HT1080 (cell line): ENCODE measurements at regions not wholly inside any gene's neighbourhood (a gene's known extent, or its start where the extent isn't known, plus 50 kb on each side); places are given as distances from the start of the nearest gene placed in this dataset.
"Not testable (repeated sequence)": the region's sequence is repeated elsewhere in the genome, so short reads cannot be mapped to it uniquely, and the experiment has no call there.

Experiments used
- DNase-seq: peaks from one replicate; pipeline ENCODE4 v3.0.0-alpha.2; 2015; ENCODE audit warnings: low read depth

GRCh38 chr9:82682431-82682830 is 380.5 kb downstream of the RASEF start:
- DNase-seq: no peak

GRCh38 chr9:82695704-82696103 is 367.2 kb downstream of the RASEF start:
- no peak for DNase-seq

DNA sequence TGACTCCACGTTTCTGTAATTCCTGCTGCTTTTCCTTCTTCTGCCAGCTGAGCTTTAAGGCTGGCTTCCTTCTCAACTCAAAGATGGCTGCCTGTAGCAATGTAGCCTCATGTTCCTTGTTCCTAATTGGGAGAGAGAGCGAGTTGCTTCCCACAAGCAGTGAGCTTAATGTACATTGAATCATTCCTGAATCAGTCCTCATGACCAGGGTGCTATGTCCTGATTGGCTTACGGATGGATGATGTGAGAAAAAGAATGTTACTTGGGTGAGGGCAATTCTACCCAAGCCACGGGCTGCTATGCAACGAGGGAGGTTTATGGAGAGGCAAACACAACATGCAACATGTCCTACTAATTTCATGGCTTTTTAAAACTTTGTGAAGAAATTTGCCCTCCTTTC is 356.2 kb downstream of the RASEF start:
- DNase-seq: peak; percentile 43

- no peak for DNase-seq
Observed at GRCh38 chr9:82716821-82717220, 346.1 kb downstream of the RASEF start.

GRCh38 chr9:82720515-82720914 is 342.4 kb downstream of the RASEF start:
- DNase-seq: no peak

DNA sequence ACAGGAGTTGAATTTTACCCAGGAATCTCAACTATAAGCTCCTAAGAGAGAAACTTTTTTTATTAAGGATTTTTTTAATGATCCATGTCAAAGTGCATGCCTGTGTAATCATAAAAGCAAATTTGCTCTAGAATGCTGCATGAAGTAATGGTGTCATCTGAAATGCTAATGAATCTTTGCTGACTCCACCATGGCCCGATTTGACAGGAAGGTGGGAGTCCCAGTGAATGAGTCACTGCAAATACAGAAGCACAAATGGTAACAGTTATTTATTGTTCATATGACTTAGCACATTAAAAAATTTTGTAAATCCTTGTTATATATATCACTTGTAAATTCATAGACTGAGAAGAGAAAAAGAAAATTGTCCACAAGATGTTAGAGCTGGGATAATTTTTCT is 341.3 kb downstream of the RASEF start:
- peak; percentile 21 for DNase-seq

- DNase-seq: no peak
Observed at GRCh38 chr9:82722051-82722450, 340.9 kb downstream of the RASEF start.

DNA sequence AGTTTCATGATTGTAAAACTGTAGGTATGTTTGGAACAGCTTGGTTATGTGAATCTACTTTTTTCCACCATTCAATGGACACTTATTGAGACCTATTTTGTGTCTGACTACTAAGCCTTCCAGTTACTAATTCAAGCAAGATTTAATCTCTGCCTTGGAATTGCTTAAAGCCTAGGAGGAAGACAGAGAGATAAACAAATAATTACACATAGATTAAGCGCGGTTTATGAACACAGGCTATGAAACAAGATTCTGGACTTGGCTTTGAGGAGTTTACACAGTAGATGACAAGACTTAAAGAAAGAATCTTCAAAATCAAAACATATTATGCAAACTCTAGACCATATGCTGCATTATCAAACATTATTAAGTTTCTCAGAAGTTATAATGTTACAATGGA is 340.4 kb downstream of the RASEF start:
- no peak for DNase-seq

DNA sequence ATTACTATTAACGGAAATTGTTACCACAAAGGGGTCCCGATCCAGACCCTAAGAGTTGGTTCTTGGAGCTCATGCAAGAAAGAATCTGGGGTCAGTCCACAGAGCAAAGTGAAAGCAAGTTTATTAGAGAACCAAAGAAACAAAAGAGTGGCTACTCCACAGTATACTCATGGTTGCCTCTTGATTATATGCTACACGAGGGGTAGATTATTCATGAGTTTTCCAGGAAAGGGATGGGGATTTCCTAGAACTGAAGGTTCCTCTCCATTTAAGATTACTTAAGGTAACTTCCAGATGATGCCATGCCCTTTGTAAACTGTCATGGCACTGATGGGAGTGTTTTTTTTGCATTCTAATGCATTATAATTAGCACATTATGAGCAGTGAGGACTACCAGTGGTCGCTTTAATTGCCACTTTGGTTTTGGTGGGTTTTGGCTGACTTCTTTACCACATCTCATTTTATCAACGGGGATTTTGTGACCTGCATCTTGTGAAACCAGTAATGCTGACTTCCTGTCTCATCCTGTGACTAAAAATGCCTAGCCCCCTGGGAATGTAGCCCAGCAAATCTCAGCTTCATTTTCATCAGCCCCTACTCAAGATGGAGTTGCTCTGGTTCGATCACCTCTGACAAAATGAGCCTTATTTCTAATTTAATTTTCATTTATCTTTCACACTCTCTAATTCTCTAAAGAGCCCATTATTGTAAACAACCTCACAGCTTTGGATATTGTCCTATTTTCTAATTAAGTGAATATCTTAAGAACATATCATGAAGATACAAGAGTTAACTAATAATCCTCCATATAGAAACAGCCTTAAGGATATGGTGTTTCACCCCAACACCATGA is 336.3 kb downstream of the RASEF start:
- no peak for DNase-seq

DNA sequence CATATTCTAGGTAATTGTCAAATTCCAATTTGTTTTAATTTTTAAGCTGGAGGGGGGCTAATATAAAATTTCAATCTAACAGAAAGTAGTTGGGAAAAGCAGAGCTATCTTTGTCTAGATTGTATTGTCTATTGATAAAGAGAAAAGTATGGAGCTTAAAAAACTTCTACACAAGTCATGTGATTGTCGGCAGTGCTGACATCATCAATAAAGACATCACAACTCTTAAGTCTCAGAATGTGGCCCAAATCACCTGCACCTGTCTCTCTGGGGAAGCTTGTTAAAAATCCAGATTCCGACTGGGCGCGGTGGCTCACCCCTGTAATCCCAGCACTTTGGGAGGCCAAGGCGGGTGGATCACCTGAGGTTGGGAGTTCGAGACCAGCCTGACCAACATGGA is 333.8 kb downstream of the RASEF start:
- no peak for DNase-seq

DNA sequence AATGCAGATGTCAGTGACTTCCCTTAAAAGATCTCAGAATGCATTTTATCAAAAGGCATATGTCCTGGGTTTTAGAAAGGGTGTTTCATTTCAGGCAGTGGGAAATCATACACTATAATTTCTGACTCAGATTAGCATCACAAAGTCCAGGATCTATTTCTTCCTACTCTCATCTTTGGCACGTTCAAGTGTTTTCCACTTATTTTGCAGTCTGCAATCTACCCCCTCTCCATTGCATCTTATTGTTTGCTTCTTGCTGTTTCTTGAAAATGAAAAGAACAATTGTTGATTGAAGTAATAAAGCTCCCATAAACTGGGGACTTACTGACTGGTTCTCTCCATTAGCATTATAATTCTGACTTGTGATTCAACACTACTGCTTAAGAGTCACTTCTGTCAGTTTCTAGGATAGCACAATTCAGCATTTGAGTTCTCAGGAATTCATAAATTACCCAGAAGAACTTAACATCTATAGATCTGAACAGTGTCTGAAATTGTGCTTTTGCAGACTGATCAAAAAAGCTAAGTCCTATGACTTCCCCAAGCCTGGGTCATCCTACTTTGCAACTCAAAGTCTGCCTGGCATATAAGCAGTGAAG is 332.9 kb downstream of the RASEF start:
- DNase-seq: no peak

- DNase-seq: no peak
Observed at GRCh38 chr9:82732928-82733327, 330.0 kb downstream of the RASEF start.

DNA sequence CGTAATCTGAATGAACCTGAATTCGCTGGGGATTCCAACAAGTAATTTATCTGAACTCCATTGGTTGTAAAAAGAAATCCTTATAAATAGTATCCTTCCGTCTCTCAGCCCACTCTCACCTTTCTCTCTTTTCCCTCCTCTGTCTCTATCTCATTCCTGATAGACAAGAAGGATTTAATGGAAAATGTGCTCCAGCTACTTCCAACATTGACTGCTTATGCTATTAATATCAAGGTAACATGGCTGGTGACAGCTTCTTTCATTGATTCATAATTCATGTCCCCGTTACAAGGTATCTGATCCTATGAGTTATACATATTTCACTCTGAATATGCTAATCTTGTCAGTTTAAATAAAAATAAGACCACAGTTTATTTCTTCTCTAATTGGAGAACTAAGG is 326.8 kb downstream of the RASEF start:
- DNase-seq: no peak

DNA sequence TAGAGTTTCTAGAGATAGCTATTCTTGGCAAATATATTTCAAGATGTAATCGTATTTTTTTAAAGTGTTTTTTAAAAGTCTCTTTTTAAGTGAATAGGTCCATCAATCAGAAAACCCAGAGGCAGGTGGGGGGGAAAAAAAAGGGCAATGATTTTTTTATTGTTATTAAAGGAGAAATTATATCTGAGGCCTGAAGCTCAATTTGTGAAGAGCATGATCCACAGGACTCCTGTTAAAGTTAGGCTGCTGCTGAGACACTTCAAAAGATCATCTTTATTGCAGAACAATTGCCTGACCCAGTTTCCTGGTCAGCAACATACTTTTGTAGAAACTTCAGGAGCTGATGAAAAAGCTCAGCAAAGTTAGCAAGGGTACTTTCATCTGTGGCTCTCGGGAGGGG is 326.2 kb downstream of the RASEF start:
- no peak for DNase-seq

- no peak for DNase-seq
Observed at GRCh38 chr9:82745919-82746318, 317.0 kb downstream of the RASEF start.

DNA sequence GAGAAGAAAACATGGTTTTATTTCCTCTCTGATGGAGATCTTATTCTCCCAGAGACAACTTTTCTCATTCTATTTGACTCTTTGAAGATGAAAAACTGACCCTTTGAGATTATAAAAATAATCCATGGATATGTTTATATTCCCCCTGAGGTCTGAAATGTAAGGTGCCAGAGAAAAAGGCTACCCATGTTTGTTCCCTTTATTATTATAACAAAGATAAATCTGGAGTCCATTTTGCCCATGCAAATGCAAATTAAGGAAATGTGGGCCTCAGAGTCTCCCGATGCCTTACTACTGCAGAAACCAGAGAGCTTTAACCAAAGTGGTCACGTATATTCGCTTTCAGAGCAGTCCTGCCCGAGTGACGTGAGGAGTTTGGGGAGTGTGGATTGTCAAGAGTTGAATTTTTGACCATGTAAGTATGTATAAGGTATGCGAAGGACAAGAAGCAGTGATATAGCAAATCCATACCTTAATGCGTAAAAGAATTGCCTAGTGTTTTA is 312.5 kb downstream of the RASEF start:
- no peak for DNase-seq

DNA sequence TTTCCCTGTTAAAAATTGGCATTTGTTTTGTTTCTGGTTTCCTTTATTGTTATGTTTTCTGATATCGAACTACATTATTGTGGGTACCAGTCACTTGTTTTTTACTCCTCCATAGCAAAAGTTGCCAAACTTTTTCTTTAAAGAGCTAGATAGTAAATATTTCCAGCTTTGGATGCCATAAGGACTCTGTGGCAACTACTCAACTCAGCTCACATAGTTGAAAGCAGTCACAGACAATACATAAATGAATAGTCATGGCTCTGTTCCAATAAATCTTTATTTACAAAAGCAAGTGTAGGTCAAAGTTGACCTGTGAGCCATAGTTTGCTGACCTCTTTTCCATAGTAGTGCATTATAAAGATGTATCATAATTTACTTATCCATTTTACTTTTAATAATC is 305.0 kb downstream of the RASEF start:
- no peak for DNase-seq

DNA sequence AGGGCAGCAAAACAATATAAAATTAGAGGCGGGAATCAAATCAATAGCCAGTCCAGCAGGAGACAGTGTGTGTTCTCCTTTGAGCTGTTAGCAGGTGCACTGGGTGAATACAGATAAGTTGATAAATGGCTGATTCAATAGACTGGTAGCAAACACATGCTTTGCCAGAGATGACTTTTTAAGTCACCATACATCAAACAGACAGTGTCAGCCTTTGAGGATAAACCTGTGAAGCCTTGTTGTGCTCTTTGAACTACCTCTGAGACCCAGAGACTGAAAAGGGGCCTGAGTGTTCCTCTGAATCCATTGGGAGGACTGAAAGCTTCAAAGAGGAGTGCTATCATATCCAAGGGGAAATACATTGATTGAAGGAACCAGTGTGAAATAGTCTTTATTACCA is 301.9 kb downstream of the RASEF start:
- no peak for DNase-seq

DNA sequence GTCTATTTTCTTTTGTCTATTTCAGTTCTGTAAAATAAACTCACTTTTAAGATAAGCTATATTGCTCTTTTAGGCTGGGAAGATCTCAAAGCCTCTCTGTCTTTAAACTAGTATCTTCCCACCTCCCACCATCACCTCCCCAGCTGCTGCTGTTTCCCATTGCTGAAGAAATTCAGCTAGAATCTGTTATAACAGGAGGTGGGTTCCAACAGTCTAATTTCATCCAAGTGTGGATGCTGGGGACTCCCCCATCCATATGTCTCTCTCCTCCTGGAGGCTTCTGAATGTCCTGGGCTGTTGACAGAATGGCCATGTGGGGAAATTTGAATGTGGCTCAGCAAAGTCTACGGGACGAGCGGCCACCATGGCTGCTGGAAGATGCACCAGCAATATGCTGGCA is 301.0 kb downstream of the RASEF start:
- DNase-seq: no peak

DNA sequence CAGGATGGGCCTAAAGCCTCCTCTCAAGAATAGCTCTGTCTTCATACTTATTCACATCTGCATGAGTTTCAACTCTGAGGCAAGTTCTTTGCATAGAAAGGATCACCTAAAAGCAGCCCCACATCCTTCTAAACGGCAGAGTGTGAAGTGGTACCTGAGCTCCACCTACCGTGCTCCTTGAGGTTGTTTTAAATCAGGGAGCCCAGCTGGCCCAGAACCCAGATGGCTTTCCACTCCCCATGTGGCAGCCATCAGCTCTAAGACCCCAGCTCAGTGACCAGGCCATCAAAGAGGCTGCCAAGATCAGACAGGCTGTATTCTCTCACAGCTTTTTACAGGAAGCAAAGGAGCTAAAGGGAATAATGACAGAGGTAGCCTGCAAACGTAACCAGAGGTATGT is 299.3 kb downstream of the RASEF start:
- DNase-seq: no peak

DNA sequence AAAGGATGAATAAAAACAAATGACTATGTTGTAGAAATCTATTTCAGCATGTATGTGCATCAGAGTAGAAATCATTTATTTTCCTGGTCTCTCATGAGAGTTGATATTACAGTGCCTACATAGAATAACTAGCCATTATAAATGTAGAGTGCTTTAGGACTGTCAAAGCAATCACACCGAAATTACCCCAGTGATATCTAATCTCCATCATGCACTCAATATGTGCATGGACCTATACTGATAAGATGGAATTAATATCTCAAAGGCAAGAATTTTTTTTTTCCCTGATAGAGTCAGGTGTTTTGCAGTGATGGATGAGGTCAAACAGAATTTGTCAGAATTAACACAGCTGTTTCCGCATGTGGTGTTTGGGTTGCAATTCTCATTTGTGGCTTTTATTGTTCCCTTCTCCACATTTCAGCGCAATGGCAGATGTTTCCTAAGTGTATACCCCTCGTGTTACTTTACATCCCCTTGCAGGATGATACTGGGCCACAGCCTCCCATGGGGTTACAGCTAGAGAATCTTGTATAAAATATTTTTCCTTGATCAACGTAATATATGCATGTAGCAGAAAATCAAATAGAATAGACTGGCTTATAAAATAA is 298.8 kb downstream of the RASEF start:
- no peak for DNase-seq

GRCh38 chr9:82774707-82775231 is 288.2 kb downstream of the RASEF start:
- DNase-seq: not testable (repeated sequence)
